ENCODE measurements at regions not wholly inside any gene's neighbourhood (a gene's known extent, or its start where the extent isn't known, plus 50 kb on each side); places are given as distances from the start of the nearest gene placed in this dataset.

- DNase-seq, result no peak
Measured at GRCh38 chr13:106691341-106691740, 123.4 kb upstream of the ARGLU1 start.

- no peak for DNase-seq
Measured at GRCh38 chr13:106690779-106691178, 122.8 kb upstream of the ARGLU1 start.

DNA sequence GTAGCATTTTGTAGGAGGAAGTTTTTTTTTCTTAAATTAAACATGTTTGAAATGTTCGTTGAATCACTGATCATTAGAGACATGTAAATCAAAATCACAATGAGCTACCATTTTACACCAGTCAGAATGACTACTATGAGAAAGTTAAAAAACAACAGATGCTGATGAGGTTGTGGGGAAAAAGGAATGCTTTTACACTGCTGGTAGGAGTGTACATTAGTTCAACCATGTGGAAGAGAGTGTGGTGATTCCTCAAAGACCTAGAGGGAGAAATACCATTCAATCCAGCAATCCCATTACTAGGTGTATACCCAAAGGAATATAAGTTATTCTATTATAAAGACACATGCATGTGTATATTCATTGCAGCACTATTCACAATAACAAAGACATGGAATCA is 122.0 kb upstream of the ARGLU1 start:
- DNase-seq, result no peak

GRCh38 chr13:106688940-106689339 is 121.0 kb upstream of the ARGLU1 start:
- DNase-seq, result no peak

DNA sequence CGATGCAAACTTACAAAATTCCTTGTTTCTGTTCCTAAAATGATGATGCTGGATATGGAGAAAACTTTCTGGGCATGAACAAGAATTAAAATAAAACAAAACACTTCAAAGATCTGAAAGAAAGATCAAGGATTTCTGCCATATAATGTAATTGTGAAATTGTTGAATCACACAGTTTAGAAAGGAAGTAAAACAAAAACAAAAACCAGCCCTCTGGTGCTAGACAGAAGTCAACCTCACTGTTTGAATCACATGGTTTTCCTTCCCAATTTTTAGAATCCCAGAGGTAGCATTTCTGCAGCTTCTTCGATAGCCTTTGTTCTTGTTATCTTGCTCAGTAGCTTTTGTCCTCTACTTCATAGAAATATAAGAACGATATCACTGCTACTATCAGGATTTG is 118.2 kb upstream of the ARGLU1 start:
- DNase-seq, result no peak

GRCh38 chr13:106685143-106685542 is 117.2 kb upstream of the ARGLU1 start:
- DNase-seq, result no peak

GRCh38 chr13:106683918-106684317 is 116.0 kb upstream of the ARGLU1 start:
- no peak for DNase-seq

GRCh38 chr13:106683179-106683578 is 115.2 kb upstream of the ARGLU1 start:
- no peak for DNase-seq

DNA sequence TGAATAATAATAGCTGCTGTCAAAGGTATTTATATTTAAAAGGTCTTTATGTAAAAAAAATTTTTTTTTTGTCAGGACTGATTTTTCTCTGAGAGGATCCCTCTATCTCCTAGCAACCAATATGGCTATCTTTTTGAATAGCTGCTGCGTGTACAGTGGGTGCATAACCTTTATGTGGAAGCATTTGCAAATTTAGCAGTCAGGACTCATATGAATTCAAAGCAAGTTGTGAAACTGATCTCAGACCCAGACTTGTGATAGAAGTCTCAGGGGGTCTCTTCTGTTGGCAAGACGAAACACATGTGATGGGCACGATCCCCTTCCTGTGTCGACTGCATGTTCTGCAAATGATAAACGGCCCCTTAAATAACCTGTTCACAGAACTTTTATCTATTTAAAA is 114.1 kb upstream of the ARGLU1 start:
- DNase-seq, result no peak

- DNase-seq, result no peak
Measured at GRCh38 chr13:106681536-106681935, 113.6 kb upstream of the ARGLU1 start.

- DNase-seq, result no peak
Measured at GRCh38 chr13:106680796-106681472, 113.0 kb upstream of the ARGLU1 start.

- DNase-seq, result no peak
Measured at GRCh38 chr13:106678646-106679418, 110.9 kb upstream of the ARGLU1 start.

DNA sequence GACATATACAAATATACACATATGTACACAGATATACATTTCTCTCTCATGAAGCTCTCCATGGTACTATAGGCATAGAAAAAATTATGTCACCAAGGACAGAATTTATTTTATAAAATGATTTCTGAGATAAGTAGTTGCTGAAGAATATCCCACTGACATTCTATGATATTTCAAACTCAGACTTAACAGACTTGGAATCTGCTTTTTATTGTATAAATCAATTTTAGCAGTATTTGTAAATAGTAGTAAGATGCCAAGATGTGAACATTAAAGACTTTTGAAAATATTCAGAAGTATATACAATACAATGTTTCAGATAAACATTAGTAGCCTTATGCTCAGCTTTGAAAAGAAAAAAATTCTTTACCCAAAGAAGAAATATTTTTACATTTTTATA is 107.4 kb upstream of the ARGLU1 start:
- DNase-seq, result no peak

GRCh38 chr13:106660746-106661625 is 93.0 kb upstream of the ARGLU1 start:
- no peak for DNase-seq

DNA sequence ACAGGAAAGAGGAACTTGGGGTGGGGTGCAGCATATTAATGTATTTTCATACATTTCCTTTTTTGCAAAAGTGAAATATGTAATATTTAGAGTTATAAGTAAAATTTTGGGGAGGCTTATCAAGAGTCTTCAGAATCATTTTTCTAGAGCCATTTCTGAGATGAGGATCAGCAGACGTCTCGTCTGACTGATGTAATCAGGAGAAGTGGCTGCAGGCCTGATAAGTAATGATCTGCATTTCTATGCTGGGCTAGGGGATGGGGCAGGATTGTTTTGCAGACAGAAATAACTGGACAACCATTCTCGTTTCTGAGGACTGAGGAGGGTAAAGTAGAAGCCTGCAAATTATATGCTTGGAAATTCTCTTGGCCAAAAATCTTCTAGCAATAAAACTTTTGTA is 89.2 kb upstream of the ARGLU1 start:
- DNase-seq, result no peak

DNA sequence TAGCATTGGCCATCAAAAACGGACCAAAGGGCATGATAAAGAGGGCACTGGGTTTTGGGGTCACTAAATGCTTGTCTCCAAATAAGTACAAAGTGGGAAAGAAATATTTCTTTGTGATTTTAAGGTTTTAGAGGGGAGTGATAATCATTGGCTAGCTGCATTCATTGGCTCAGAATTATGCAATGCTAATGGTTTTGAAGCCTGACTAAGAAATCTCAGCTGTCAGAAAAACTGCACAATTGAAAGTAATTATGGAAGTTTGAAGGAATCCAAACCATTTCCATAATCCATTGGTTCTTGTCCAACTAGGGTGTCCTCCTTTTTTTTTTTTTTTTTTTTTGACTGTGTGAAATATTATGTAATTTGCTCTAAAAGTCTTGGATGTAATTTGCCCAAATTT is 88.2 kb upstream of the ARGLU1 start:
- no peak for DNase-seq

GRCh38 chr13:106651442-106651841 is 83.5 kb upstream of the ARGLU1 start:
- no peak for DNase-seq

DNA sequence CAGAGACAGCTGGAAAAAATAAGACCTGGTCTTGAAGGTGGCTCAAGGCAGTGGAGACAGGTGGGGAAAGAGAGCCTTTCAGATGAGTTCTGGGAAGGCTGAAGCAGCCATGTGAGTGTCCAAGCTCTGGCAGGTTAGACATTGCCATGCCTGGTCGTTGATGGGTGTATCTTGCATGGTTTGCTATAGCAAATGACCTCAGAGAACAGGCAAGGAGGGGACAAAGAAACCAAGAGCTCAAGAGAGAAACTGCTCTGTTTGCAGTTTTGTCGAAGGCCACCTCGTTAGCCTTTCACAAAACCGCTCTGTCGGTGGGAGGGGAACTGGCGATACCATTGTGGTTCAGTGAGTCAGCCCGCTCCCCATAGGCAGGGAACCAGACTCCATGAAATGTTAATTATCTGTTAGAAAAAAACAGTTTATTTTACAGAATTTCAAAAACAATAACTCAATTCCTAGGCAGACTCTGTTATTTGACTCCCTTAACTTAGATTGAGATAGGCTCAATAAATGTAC is 82.8 kb upstream of the ARGLU1 start:
- DNase-seq, result no peak

DNA sequence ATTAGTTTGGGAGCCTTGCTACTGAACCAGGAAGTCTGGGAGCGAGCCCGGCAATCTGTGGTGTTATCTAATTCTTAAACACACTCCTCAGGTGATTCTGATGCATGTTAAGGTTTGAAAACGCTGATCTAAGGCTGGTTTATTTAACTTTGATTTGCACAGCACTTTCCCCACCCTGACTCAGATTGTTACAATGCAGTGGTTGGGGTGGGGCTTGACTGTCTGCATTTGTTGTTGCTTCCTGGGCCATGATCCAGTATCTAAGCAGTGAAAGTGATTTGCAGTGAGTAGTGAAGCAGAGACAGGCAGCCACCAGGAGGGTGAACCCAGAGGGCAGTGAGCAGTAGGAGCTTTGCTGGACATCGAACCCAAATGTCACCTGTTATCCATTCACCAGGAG is 81.6 kb upstream of the ARGLU1 start:
- no peak for DNase-seq

DNA sequence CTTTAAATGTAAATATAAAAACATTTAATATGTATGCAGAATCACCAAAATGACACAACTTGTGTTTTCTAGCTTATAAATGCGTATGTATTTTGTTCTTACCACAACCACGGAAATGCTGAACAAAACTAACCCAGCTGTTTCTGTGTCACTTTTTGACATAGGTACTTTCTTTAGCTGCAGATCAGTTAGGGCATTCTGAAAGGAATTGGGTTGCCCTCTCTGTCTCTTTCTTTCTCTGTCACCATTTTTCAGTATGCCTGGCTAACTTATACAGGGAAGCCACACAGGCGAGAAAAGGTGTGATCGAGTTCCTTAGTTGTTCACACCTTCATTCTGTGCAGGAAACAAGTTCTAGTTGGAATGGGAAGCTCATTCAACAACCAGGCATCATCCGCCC is 72.6 kb upstream of the ARGLU1 start:
- DNase-seq, result no peak

DNA sequence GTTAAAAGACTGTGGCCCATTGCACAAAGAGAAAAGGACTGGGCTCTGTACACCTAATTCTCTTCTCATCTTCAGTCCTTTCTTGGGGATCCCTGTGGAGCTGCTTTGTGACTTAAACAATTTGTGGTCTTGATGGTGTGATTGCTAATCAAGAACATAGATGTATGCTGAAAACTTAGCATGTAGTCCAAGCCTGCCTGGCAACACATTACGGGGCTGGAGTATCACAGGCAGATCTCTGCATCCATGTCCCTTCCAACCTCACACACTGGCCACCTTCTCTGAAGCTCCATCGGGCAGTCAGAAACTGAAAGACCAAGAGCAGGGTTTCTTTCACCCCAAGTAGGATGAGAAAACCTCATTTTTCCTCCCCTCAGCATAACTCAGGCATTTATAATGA is 69.6 kb upstream of the ARGLU1 start:
- no peak for DNase-seq

- no peak for DNase-seq
Measured at GRCh38 chr13:106636492-106636891, 68.6 kb upstream of the ARGLU1 start.

DNA sequence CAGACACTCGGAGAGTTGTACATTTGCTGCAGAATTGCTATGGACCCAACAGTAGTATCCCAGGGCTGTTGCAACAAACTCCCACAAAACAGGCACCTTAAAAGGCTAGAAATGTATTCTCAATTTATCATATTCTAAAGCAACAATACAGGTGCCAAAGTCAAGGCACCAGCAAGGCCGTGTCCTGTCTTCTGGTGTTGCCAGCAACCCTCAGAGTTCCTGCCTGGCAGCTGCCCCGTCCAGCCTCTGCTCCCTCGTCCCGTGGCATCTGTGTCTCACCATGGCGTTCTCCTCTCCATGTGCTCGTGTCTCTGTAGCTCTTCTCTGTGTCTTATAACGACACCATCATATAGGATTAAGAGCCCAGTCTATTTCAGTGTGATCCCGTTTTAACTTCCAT is 67.7 kb upstream of the ARGLU1 start:
- DNase-seq, result no peak

All from central memory CD4-positive, alpha-beta T cell (primary cell).